GM18951 (cell line): ENCODE measurements at regions not wholly inside any gene's neighbourhood (a gene's known extent, or its start where the extent isn't known, plus 50 kb on each side); places are given as distances from the start of the nearest gene placed in this dataset.

Experiments used
- POLR2A ChIP-seq: IDR thresholded peaks from 4 replicates; pipeline ENCODE4 v1.6.1; 2011; ENCODE audit warnings: mild to moderate bottlenecking; ENCODE audit not compliant: insufficient read length, insufficient read depth; ENCODE audit errors: extremely low read depth
- in situ Hi-C: fragments of 300-500 bp; cut with MboI; formaldehyde crosslinking; loops from one replicate; pipeline ENCODE4 v1.12.0; 2022; ENCODE audit warnings: low sequenced_read_pairs, mixed read lengths, inconsistent platforms; ENCODE audit not compliant: unreplicated experiment

- TF ChIP-seq POLR2A, result no peak
- in situ Hi-C loops, result no loop called here
Measured at GRCh38 chr6:54056105-54056504, 55.1 kb upstream of the MLIP start.

- in situ Hi-C loops, result no loop called here
- TF ChIP-seq POLR2A, result no peak
Measured at GRCh38 chr6:54057058-54057457, 54.2 kb upstream of the MLIP start.

- in situ Hi-C loops, result no loop called here
- no peak for TF ChIP-seq POLR2A
Measured at GRCh38 chr6:54058236-54058635, 53.0 kb upstream of the MLIP start.

GRCh38 chr6:54059683-54060082 is 51.6 kb upstream of the MLIP start:
- in situ Hi-C loops, result no loop called here
- TF ChIP-seq POLR2A, result no peak

- TF ChIP-seq POLR2A, result no peak
- in situ Hi-C loops, result no loop called here
Measured at GRCh38 chr6:54060286-54060685, 51.0 kb upstream of the MLIP start.
